HepG2 (cell line): ENCODE measurements at regions not wholly inside any gene's neighbourhood (a gene's known extent, or its start where the extent isn't known, plus 50 kb on each side); places are given as distances from the start of the nearest gene placed in this dataset.

Experiments used
- ATAC-seq: fragments of 200-7000 bp; cut with Tn5 transposase; 3 replicates; pipeline ENCODE4 v1.9.1; 2020; ENCODE audit warnings: mild to moderate bottlenecking, moderate library complexity
- BruUV-seq: library from RNA; stranded (reverse); fragments of 400-500 nt; replicated peaks from 2 replicates; lab custom pipeline; 2021; lab: Mats Ljungman, UMichigan
- CTCF ChIA-PET: fragments of 300-600 bp; formaldehyde crosslinking; extraction: SDS; loops from one replicate; lab custom pipeline; 2021; ENCODE audit warnings: low total read pairs, inconsistent platforms, low intra/inter-chr PET ratio; lab: Yijun Ruan, JAX
- POLR2A ChIA-PET: fragments of 350-600 bp; sonication (Branson Sonifier 250); formaldehyde crosslinking; loops from one replicate; lab custom pipeline; 2020; ENCODE audit warnings: antibody characterized with exemption, inconsistent platforms; lab: Yijun Ruan, JAX
- DNase-seq: peaks from one replicate; pipeline ENCODE4 v3.0.0-alpha.2; 2015; ENCODE audit warnings: low spot score
- FAIRE-seq: peaks from 3 replicates; lab custom pipeline; 2011; peaks lifted over from hg19 to GRCh38; lab: Jason Lieb, UNC
- H2AFZ ChIP-seq: one replicate; pipeline ENCODE4 v1.6.1; 2011; ENCODE audit warnings: low read length, inconsistent platforms
- H3K27ac ChIP-seq: fragments of 300-600 bp; 3 replicates; pipeline ENCODE4 v1.8.0; 2011; ENCODE audit warnings: mixed run types, mild to moderate bottlenecking, mixed read lengths, low read length, inconsistent platforms; ENCODE audit not compliant: insufficient read depth; ENCODE audit errors: extremely low read length
- H3K27me3 ChIP-seq, 2 experiments: fragments of 200-600 bp in 1 of 2; 2 replicates in 1 of 2; 3 replicates in 1 of 2; pipeline versions ENCODE4 v1.6.0 to v1.8.0; 2011; ENCODE audit warnings: low read length in 2 of 2, mild to moderate bottlenecking in 2 of 2, moderate library complexity in 2 of 2, inconsistent platforms in 1 of 2; ENCODE audit not compliant: insufficient read depth in 2 of 2, control insufficient read depth in 1 of 2
- H3K36me3 ChIP-seq, 2 experiments: fragments of 200-600 bp in 1 of 2; replicated peaks in 1 of 2; 2 replicates in 1 of 2; 3 replicates in 1 of 2; pipeline versions ENCODE4 v1.5.1 to v1.8.0; 2011; ENCODE audit warnings: low read length in 2 of 2, inconsistent platforms in 1 of 2; ENCODE audit not compliant: insufficient read depth in 2 of 2, control insufficient read depth in 1 of 2
- H3K4me1 ChIP-seq: 2 replicates; pipeline ENCODE4 v1.5.1; 2012; ENCODE audit warnings: low read length, inconsistent platforms; ENCODE audit not compliant: insufficient read depth
- H3K4me2 ChIP-seq: 2 replicates; pipeline ENCODE4 v1.6.0; 2011; ENCODE audit warnings: low read depth, low read length, inconsistent platforms
- H3K4me3 ChIP-seq, 3 experiments: fragments of 200-600 bp in 1 of 3; sonication (generic), shearing (Covaris generic) in 1 of 3; replicated peaks in 1 of 3; 2 replicates each; pipeline ENCODE4 v1.5.1; 2011 to 2016; ENCODE audit warnings: low read length in 3 of 3, inconsistent platforms in 2 of 3, low read depth in 2 of 3, mild to moderate bottlenecking in 2 of 3, control low read depth in 1 of 3, mixed read lengths in 1 of 3; ENCODE audit not compliant: insufficient read depth in 1 of 3
- H3K79me2 ChIP-seq: one replicate; pipeline ENCODE4 v1.6.1; 2011; ENCODE audit warnings: low read length, inconsistent platforms; ENCODE audit not compliant: insufficient read depth
- H3K9ac ChIP-seq: 2 replicates; pipeline ENCODE4 v1.6.0; 2011; ENCODE audit warnings: mild to moderate bottlenecking, low read depth, low read length, inconsistent platforms; ENCODE audit not compliant: insufficient read depth
- H3K9me3 ChIP-seq: 2 replicates; pipeline ENCODE4 v1.5.1; 2012; ENCODE audit warnings: mild to moderate bottlenecking, low read length
- H4K20me1 ChIP-seq: 2 replicates; pipeline ENCODE4 v1.6.0; 2011; ENCODE audit warnings: inconsistent platforms, mild to moderate bottlenecking, low read length, moderate library complexity; ENCODE audit not compliant: insufficient read depth
- CEBPZ ChIP-seq: IDR thresholded peaks from 2 replicates; pipeline ENCODE4 v1.6.1; 2012; ENCODE audit warnings: low read length, improper control_type of control experiment
- CERS6 ChIP-seq: sonication (generic); formaldehyde crosslinking; IDR thresholded peaks from 2 replicates; pipeline ENCODE4 v1.5.0; 2020; ENCODE audit warnings: missing genetic modification reagents
- HMGA1 ChIP-seq: sonication (generic); formaldehyde crosslinking; conservative IDR thresholded peaks from 2 replicates; pipeline ENCODE4 v1.4.0; 2020; ENCODE audit warnings: missing genetic modification reagents
- KLF15 ChIP-seq: sonication (generic); formaldehyde crosslinking; IDR thresholded peaks from 2 replicates; pipeline ENCODE4 v1.8.1; 2023; ENCODE audit warnings: borderline replicate concordance, mild to moderate bottlenecking, inconsistent platforms, missing genetic modification reagents, mixed read lengths
- THAP11 ChIP-seq: IDR thresholded peaks from 2 replicates; pipeline ENCODE4 v1.6.1; 2016; ENCODE audit warnings: missing biosample characterization, missing genetic modification reagents
- ZNF234 ChIP-seq: sonication (generic); formaldehyde crosslinking; conservative IDR thresholded peaks from 2 replicates; pipeline ENCODE4 v1.5.1; 2020; ENCODE audit warnings: mild to moderate bottlenecking, missing genetic modification reagents
- ZNF44 ChIP-seq: sonication (generic); formaldehyde crosslinking; IDR thresholded peaks from 2 replicates; pipeline ENCODE4 v1.5.1; 2020; ENCODE audit warnings: mild to moderate bottlenecking, missing genetic modification reagents
- ZNF562 ChIP-seq: sonication (generic); formaldehyde crosslinking; IDR thresholded peaks from 2 replicates; pipeline ENCODE4 v1.8.0; 2022; ENCODE audit warnings: missing genetic modification reagents, borderline replicate concordance
- ZNF746 ChIP-seq: sonication (generic); formaldehyde crosslinking; IDR thresholded peaks from 2 replicates; pipeline ENCODE4 v1.8.0; 2022; ENCODE audit warnings: mild to moderate bottlenecking, missing genetic modification reagents
- ZSCAN21 ChIP-seq: sonication (generic); formaldehyde crosslinking; IDR thresholded peaks from 2 replicates; pipeline ENCODE4 v1.8.0; 2022; ENCODE audit warnings: mild to moderate bottlenecking, missing genetic modification reagents, moderate library complexity, borderline replicate concordance
- WGBS: methylation state at CpG from one replicate; pipeline ENCODE4 v1.1.6; 2017; ENCODE audit warnings: low lambda C conversion rate; 5-methylcytosine and 5-hydroxymethylcytosine counted together
- in situ Hi-C: cut with HindIII; loops from 2 replicates; pipeline ENCODE4 v1.10.0; 2017; ENCODE audit warnings: low pct_unique_long_range_greater_than_20kb; ENCODE audit not compliant: extremely low pct_ligation_motif_present
- intact Hi-C: fragments of 100-400 bp; cut with micrococcal nuclease; formaldehyde crosslinking; loops from one replicate; pipeline ENCODE4 v1.10.0; 2022; ENCODE audit not compliant: unreplicated experiment

GRCh38 chr7:131638641-131639430 is 82.4 kb upstream of the PODXL start:
- BruUV-seq: no TSS peak

More at GRCh38 chr7:131638641-131639430, 82.4 kb upstream of the PODXL start:
- ATAC-seq: no peak
- Histone ChIP-seq H3K27ac (no peak overlapping the region), H3K36me3 (no peaks in the 10 kb centered on the region), H3K79me2 (no peaks in the 10 kb centered on the region), H3K4me2 (no peak overlapping the region), H3K4me1 (no peaks in the 10 kb centered on the region), H3K27me3 (peaks cover 1 to 10% of the 10 kb centered on the region in 2 experiments; a peak in 1 of 5 replicates), H3K4me3 (no peak overlapping the region), H2AFZ (no peak overlapping the region), H4K20me1 (no peaks in the 10 kb centered on the region), H3K9ac (no peak overlapping the region), H3K9me3 (no peaks in the 10 kb centered on the region)
- POLR2A ChIA-PET: no interaction called here
- 48% methylated on average over 7 of the region's 10 CpGs for WGBS
- in situ Hi-C loops (no loop called here), intact Hi-C loops (no loop called here)
- CTCF ChIA-PET: no interaction called here
- no peak for FAIRE-seq
- TF ChIP-seq CERS6 (CRISPR knock-in tag): no peak
- no peak for TF ChIP-seq THAP11 (CRISPR knock-in tag)
- no peak for TF ChIP-seq ZNF234 (CRISPR knock-in tag)
- no peak for TF ChIP-seq ZNF746 (CRISPR knock-in tag)
- TF ChIP-seq CEBPZ: no peak
- no peak for TF ChIP-seq HMGA1 (CRISPR knock-in tag)
- no peak for TF ChIP-seq ZSCAN21
- no peak for TF ChIP-seq ZNF44 (CRISPR knock-in tag)
- TF ChIP-seq ZNF562: no peak
- TF ChIP-seq KLF15: no peak
- DNase-seq: no peak
